ENCODE measurements at regions not wholly inside any gene's neighbourhood (a gene's known extent, or its start where the extent isn't known, plus 50 kb on each side); places are given as distances from the start of the nearest gene placed in this dataset.

DNA sequence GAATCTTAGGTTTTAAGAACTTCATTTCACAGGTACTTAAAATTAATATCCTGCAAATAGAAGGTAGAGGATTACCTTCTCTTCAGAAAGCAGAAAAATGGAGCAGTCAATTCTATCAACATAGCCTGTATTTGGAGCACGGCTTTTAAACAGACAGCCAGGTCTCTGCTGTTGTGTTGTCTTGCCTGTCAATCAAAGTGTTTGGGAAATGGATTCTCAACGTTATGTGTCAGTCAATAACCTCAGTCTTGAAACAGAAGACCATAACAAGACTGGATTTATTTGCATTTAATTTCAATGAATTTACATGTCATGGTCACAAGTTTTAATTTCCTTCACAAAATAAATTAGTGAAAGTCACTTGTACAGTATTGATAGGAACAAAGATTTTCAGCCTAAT, 51.9 kb upstream of the KRR1 start:
- TF ChIP-seq EZH2phosphoT487 (IDR thresholded peaks at IDR 0.05; ENCODE audit: low read depth): no peak
- TF ChIP-seq, protein P1, sequence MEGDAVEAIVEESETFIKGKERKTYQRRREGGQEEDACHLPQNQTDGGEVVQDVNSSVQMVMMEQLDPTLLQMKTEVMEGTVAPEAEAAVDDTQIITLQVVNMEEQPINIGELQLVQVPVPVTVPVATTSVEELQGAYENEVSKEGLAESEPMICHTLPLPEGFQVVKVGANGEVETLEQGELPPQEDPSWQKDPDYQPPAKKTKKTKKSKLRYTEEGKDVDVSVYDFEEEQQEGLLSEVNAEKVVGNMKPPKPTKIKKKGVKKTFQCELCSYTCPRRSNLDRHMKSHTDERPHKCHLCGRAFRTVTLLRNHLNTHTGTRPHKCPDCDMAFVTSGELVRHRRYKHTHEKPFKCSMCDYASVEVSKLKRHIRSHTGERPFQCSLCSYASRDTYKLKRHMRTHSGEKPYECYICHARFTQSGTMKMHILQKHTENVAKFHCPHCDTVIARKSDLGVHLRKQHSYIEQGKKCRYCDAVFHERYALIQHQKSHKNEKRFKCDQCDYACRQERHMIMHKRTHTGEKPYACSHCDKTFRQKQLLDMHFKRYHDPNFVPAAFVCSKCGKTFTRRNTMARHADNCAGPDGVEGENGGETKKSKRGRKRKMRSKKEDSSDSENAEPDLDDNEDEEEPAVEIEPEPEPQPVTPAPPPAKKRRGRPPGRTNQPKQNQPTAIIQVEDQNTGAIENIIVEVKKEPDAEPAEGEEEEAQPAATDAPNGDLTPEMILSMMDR (IDR thresholded peaks at IDR 0.05; ENCODE audit: low read depth, low read length): no peak
